ENCODE measurements at regions not wholly inside any gene's neighbourhood (a gene's known extent, or its start where the extent isn't known, plus 50 kb on each side); places are given as distances from the start of the nearest gene placed in this dataset.

- no peak overlapping the region for H3K4me3 Mint-ChIP-seq
- H3K9me3 Mint-ChIP-seq, result peaks cover 51% of the 10 kb centered on the region
These were observed 330.6 kb downstream of the SHANK2 start for GRCh38 chr11:70921804-70922203.

DNA sequence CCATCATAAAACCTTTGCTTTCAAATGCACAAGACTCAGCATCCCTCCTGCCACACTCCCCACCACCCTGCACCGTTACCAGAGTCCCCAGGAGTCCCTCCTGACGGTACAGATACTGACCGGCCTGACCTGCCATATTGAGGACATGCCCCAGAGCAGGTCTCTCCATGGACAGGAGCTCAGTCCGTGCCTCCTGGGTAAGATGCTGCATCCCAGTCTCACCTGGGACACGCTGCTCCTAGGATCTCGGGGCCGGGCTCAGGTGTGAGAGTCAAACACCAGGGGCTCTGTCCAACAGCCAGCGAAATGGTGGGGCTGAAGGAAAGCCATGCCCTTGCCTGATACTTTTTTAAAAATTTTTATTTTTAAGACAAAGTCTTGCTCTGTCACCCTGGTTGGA lies 328.3 kb downstream of the SHANK2 start:
- Mint-ChIP-seq H3K27me3 (ENCODE audit: low read depth) (peaks cover 13% of the 10 kb centered on the region), H3K27ac (no peak overlapping the region), H3K4me3 (no peak overlapping the region), H3K4me1 (no peaks in the 10 kb centered on the region), H3K9me3 (peaks cover 49% of the 10 kb centered on the region), H3K36me3 (ENCODE audit: low read depth) (peaks cover 34% of the 10 kb centered on the region)
- TF ChIP-seq, protein P1, sequence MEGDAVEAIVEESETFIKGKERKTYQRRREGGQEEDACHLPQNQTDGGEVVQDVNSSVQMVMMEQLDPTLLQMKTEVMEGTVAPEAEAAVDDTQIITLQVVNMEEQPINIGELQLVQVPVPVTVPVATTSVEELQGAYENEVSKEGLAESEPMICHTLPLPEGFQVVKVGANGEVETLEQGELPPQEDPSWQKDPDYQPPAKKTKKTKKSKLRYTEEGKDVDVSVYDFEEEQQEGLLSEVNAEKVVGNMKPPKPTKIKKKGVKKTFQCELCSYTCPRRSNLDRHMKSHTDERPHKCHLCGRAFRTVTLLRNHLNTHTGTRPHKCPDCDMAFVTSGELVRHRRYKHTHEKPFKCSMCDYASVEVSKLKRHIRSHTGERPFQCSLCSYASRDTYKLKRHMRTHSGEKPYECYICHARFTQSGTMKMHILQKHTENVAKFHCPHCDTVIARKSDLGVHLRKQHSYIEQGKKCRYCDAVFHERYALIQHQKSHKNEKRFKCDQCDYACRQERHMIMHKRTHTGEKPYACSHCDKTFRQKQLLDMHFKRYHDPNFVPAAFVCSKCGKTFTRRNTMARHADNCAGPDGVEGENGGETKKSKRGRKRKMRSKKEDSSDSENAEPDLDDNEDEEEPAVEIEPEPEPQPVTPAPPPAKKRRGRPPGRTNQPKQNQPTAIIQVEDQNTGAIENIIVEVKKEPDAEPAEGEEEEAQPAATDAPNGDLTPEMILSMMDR (IDR thresholded peaks at IDR 0.05; ENCODE audit: unreplicated experiment in 3 of 3), result no peak

More at GRCh38 chr11:70921804-70922203, 330.6 kb downstream of the SHANK2 start:
- H3K4me1 Mint-ChIP-seq, result no peaks in the 10 kb centered on the region
- H3K27me3 Mint-ChIP-seq (ENCODE audit: low read depth), result peaks cover 22% of the 10 kb centered on the region
- TF ChIP-seq, protein P1 (IDR thresholded peaks at IDR 0.05; ENCODE audit: unreplicated experiment in 3 of 3), result no peak
- no peak overlapping the region for H3K27ac Mint-ChIP-seq
- H3K36me3 Mint-ChIP-seq (ENCODE audit: low read depth), result peaks cover 37% of the 10 kb centered on the region

DNA sequence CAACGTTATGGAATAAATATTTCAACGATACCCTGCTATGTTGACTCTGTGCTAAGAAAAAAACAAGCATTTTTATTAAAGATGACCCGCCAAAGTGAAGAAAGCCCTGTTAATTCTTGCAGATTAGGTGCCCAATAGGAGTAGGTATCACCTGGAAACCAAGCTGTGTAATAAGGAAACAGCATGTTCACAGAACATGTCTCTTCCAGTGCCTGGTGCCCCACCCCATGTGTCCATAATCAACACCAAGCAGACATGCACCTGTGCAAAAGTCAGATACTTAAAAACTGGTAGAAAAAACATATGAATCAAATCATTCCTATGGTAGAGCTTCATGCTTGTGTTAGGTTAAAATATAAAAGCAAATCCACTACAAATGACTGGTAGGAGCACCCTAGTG lies 327.1 kb downstream of the SHANK2 start:
- no peak overlapping the region for H3K27ac Mint-ChIP-seq
- H3K36me3 Mint-ChIP-seq (ENCODE audit: low read depth), result peaks cover 27% of the 10 kb centered on the region
- TF ChIP-seq, protein P1 (IDR thresholded peaks at IDR 0.05; ENCODE audit: unreplicated experiment in 3 of 3), result no peak

GRCh38 chr11:70926543-70927201 lies 325.7 kb downstream of the SHANK2 start:
- peaks cover 17% of the 10 kb centered on the region for H3K36me3 Mint-ChIP-seq (ENCODE audit: low read depth)
- no peak overlapping the region for H3K27ac Mint-ChIP-seq
- no peaks in the 10 kb centered on the region for H3K4me1 Mint-ChIP-seq
- H3K4me3 Mint-ChIP-seq, result no peak overlapping the region
- peaks cover 10% of the 10 kb centered on the region for H3K27me3 Mint-ChIP-seq (ENCODE audit: low read depth)
- TF ChIP-seq, protein P1 (IDR thresholded peaks at IDR 0.05; ENCODE audit: unreplicated experiment in 3 of 3), result no peak
- H3K9me3 Mint-ChIP-seq, result peaks cover 30% of the 10 kb centered on the region

More for the DNA sequence above, 327.1 kb downstream of the SHANK2 start:
- H3K4me1 Mint-ChIP-seq, result no peaks in the 10 kb centered on the region
- no peak overlapping the region for H3K4me3 Mint-ChIP-seq
- peaks cover 15% of the 10 kb centered on the region for H3K27me3 Mint-ChIP-seq (ENCODE audit: low read depth)
- peaks cover 44% of the 10 kb centered on the region for H3K9me3 Mint-ChIP-seq

DNA sequence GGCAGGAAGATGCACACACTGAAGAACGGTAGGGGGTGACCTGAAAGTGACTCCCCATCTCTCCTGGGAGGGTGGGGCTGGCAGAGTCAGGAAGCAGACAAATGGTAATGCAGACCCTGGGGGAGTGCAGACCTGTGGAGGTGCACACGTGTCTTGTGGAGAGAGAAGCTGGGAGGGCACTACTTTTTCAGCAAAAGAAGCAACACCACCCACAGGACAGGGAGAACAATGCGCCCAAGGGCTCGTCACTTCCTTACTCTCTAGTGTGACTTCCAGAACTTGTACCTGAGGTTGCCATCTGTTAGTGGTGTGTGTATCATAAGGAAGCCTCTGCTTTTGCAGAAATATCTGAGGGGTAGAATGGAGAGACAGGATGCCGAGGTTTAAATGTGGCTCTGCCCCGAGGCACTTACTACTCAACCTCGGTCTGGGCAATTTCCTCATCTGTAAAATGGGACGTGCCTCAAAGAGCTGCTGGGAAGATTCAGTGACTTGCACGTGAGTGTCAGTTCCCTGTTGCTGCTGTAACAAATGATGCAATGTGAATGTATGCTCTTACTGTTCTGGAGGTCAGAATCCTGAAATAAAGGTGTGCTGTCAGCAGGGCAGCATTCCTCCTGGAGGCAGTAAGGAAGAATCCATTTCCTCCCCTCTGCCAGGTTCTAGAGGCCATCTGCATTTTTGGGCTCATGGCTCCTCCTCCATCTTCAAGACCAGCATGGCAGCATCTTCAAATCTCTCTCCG lies 323.4 kb downstream of the SHANK2 start:
- peaks cover 13% of the 10 kb centered on the region for H3K27me3 Mint-ChIP-seq (ENCODE audit: low read depth)
- H3K4me1 Mint-ChIP-seq, result no peaks in the 10 kb centered on the region
- no peak overlapping the region for H3K27ac Mint-ChIP-seq
- no peak overlapping the region for H3K4me3 Mint-ChIP-seq
- peaks cover 4% of the 10 kb centered on the region for H3K36me3 Mint-ChIP-seq (ENCODE audit: low read depth)
- peaks cover 15% of the 10 kb centered on the region for H3K9me3 Mint-ChIP-seq
- TF ChIP-seq, protein P1 (IDR thresholded peaks at IDR 0.05; ENCODE audit: unreplicated experiment in 3 of 3), result no peak

All from nephron (organoid).